ENCODE measurements at regions not wholly inside any gene's neighbourhood (a gene's known extent, or its start where the extent isn't known, plus 50 kb on each side); places are given as distances from the start of the nearest gene placed in this dataset.

- DNase-seq (ENCODE audit: low read depth): no peak
- no peak for TF ChIP-seq CTCF (conservative IDR thresholded peaks at IDR 0.05; ENCODE audit: low read depth, low read length)
- no peak overlapping the region for H3K4me3 ChIP-seq (ENCODE audit: low read depth, low read length)
Observed at GRCh38 chr13:32828711-32829110, 187.5 kb upstream of the KL start.

GRCh38 chr13:32829269-32829668 lies 187.0 kb upstream of the KL start:
- H3K4me3 ChIP-seq (ENCODE audit: low read depth, low read length): no peak overlapping the region
- DNase-seq (ENCODE audit: low read depth): peak; percentile 62
- TF ChIP-seq CTCF (conservative IDR thresholded peaks at IDR 0.05; ENCODE audit: low read depth, low read length): no peak

GRCh38 chr13:32829676-32830335 lies 186.4 kb upstream of the KL start:
- peak; percentile 93 for DNase-seq (ENCODE audit: low read depth)
- TF ChIP-seq CTCF (conservative IDR thresholded peaks at IDR 0.05; ENCODE audit: low read depth, low read length): no peak

GRCh38 chr13:32830336-32831031 lies 185.7 kb upstream of the KL start:
- H3K4me3 ChIP-seq (ENCODE audit: low read depth, low read length): no peak overlapping the region
- no peak for DNase-seq (ENCODE audit: low read depth)
- TF ChIP-seq CTCF (conservative IDR thresholded peaks at IDR 0.05; ENCODE audit: low read depth, low read length): no peak

More at GRCh38 chr13:32829676-32830335, 186.4 kb upstream of the KL start:
- H3K4me3 ChIP-seq (ENCODE audit: low read depth, low read length): no peak overlapping the region

- TF ChIP-seq CTCF (conservative IDR thresholded peaks at IDR 0.05; ENCODE audit: low read depth, low read length): no peak
- DNase-seq (ENCODE audit: low read depth): no peak
- H3K4me3 ChIP-seq (ENCODE audit: low read depth, low read length): no peak overlapping the region
Observed at GRCh38 chr13:32837307-32837972, 178.8 kb upstream of the KL start.

- no peak for DNase-seq (ENCODE audit: low read depth)
- TF ChIP-seq CTCF (conservative IDR thresholded peaks at IDR 0.05; ENCODE audit: low read depth, low read length): no peak
- no peak overlapping the region for H3K4me3 ChIP-seq (ENCODE audit: low read depth, low read length)
Observed at GRCh38 chr13:32837973-32838927, 178.0 kb upstream of the KL start.
